Calu3 (cell line): ENCODE measurements at regions not wholly inside any gene's neighbourhood (a gene's known extent, or its start where the extent isn't known, plus 50 kb on each side); places are given as distances from the start of the nearest gene placed in this dataset. TPM values are rescaled to one million over a fixed set of nuclear protein-coding genes. Genes with fewer than 3 reads are reported as not detected.

Experiments
- BruUV-seq: library from RNA; stranded (reverse); fragments of 400-500 nt; replicated peaks from 2 replicates; lab custom pipeline; 2021; lab: Mats Ljungman, UMichigan
- CTCF ChIA-PET: fragments of 300-600 bp; sonication (Branson Sonifier 250); formaldehyde crosslinking; loops from one replicate; lab custom pipeline; 2022; ENCODE audit warnings: antibody characterized with exemption; lab: Charles Lee
- DNase-seq: peaks from one replicate; pipeline ENCODE4 v3.0.0; 2022
- H3K27ac Mint-ChIP-seq: one replicate; pipeline ENCODE4 v1.8.0; 2022; ENCODE audit warnings: mixed read lengths; ENCODE audit not compliant: unreplicated experiment
- H3K27me3 Mint-ChIP-seq: one replicate; pipeline ENCODE4 v1.8.0; 2022; ENCODE audit warnings: mixed read lengths; ENCODE audit not compliant: unreplicated experiment
- H3K36me3 Mint-ChIP-seq: one replicate; pipeline ENCODE4 v1.8.0; 2022; ENCODE audit warnings: mild to moderate bottlenecking, moderate library complexity, mixed read lengths; ENCODE audit not compliant: insufficient read depth, unreplicated experiment
- H3K4me1 Mint-ChIP-seq: one replicate; pipeline ENCODE4 v1.8.0; 2022; ENCODE audit warnings: mild to moderate bottlenecking, low read depth, mixed read lengths; ENCODE audit not compliant: unreplicated experiment
- H3K4me3 Mint-ChIP-seq: one replicate; pipeline ENCODE4 v1.8.0; 2022; ENCODE audit warnings: mild to moderate bottlenecking, low read depth, moderate library complexity, mixed read lengths; ENCODE audit not compliant: unreplicated experiment
- H3K9me3 Mint-ChIP-seq: one replicate; pipeline ENCODE4 v1.8.0; 2022; ENCODE audit warnings: low read depth, mixed read lengths; ENCODE audit not compliant: unreplicated experiment
- CTCF ChIP-seq: fragments of 200-600 bp; IDR thresholded peaks from one replicate; pipeline ENCODE4 v1.8.0; 2022; ENCODE audit warnings: antibody characterized with exemption; ENCODE audit not compliant: unreplicated experiment
- intact Hi-C: fragments of 100-400 bp; cut with micrococcal nuclease; formaldehyde crosslinking; loops from one replicate; pipeline ENCODE4 v1.10.0; 2022; ENCODE audit not compliant: unreplicated experiment
- microRNA-seq: library from miRNA; unstranded; fragments of <30 nt; microRNA quantifications from one replicate; pipeline ENCODE4 v1.2.0, GENCODE V29; 2022

- no TSS peak for BruUV-seq
- DNase-seq: no peak
- Mint-ChIP-seq H3K27me3 (no peaks in the 10 kb centered on the region), H3K27ac (no peak overlapping the region), H3K4me1 (peaks cover 14% of the 10 kb centered on the region), H3K36me3 (no peaks in the 10 kb centered on the region), H3K4me3 (no peak overlapping the region), H3K9me3 (peaks cover 2% of the 10 kb centered on the region)
- TF ChIP-seq CTCF: no peak
- intact Hi-C loops: no loop called here
- CTCF ChIA-PET: interaction anchor here (0.6 to 0.8 kb wide), 5 partner anchors 12 to 84 kb away, joined by 3 to 5 read pairs (median 3); no protein-coding TSS in a partner anchor
Measured at GRCh38 chr20:57761413-57761734, 51.6 kb upstream of the PMEPA1 start.

- CTCF ChIA-PET: interaction anchor here (0.6 to 0.8 kb wide), 4 partner anchors 47 to 84 kb away, joined by 3 to 5 read pairs (median 3); no protein-coding TSS in a partner anchor
- no peak for TF ChIP-seq CTCF
- H3K9me3 Mint-ChIP-seq: peaks cover 2% of the 10 kb centered on the region
- no peak overlapping the region for H3K4me3 Mint-ChIP-seq
- H3K27ac Mint-ChIP-seq: no peak overlapping the region
- DNase-seq: no peak
- H3K27me3 Mint-ChIP-seq: no peaks in the 10 kb centered on the region
- peaks cover 14% of the 10 kb centered on the region for H3K4me1 Mint-ChIP-seq
- intact Hi-C loops: no loop called here
- BruUV-seq: no TSS peak
- H3K36me3 Mint-ChIP-seq: no peaks in the 10 kb centered on the region
Measured at GRCh38 chr20:57760698-57761412, 51.0 kb upstream of the PMEPA1 start.

- intact Hi-C loops: no loop called here
- H3K27me3 Mint-ChIP-seq: no peaks in the 10 kb centered on the region
- CTCF ChIA-PET: no interaction called here
- peaks cover 14% of the 10 kb centered on the region for H3K4me1 Mint-ChIP-seq
- H3K36me3 Mint-ChIP-seq: no peaks in the 10 kb centered on the region
- H3K9me3 Mint-ChIP-seq: peaks cover 2% of the 10 kb centered on the region
- no TSS peak for BruUV-seq
- no peak for TF ChIP-seq CTCF
- no peak for DNase-seq
- no peak overlapping the region for H3K4me3 Mint-ChIP-seq
- no peak overlapping the region for H3K27ac Mint-ChIP-seq
Measured at GRCh38 chr20:57759724-57760123, 49.9 kb upstream of the PMEPA1 start.

Small RNA genes in the stretch of these regions (microRNA-seq; reads per million reads assigned to microRNA genes)
- not detected for gene MIR4532
